Keratinocyte (primary cell): ENCODE measurements at regions not wholly inside any gene's neighbourhood (a gene's known extent, or its start where the extent isn't known, plus 50 kb on each side); places are given as distances from the start of the nearest gene placed in this dataset.

Experiments used
- DNase-seq: peaks from one replicate; pipeline ENCODE4 v3.0.0-alpha.2; 2011; ENCODE audit warnings: low read depth, missing footprints, low spot score
- FAIRE-seq: peaks from 2 replicates; lab custom pipeline; 2011; peaks lifted over from hg19 to GRCh38; lab: Jason Lieb, UNC
- H2AFZ ChIP-seq: 2 replicates; pipeline ENCODE4 v1.6.0; 2012; ENCODE audit warnings: low read length, control low read depth, inconsistent platforms; ENCODE audit not compliant: control insufficient read depth
- H3K27ac ChIP-seq: 2 replicates; pipeline ENCODE4 v1.5.1; 2011; ENCODE audit warnings: low read length; ENCODE audit not compliant: control insufficient read depth, insufficient read depth
- H3K27me3 ChIP-seq: 3 replicates; pipeline ENCODE4 v1.6.0; 2011; ENCODE audit warnings: low read length; ENCODE audit not compliant: control insufficient read depth, insufficient read depth; ENCODE audit errors: extremely low read depth
- H3K36me3 ChIP-seq, 2 experiments: 2 replicates in 1 of 2; 3 replicates in 1 of 2; pipeline ENCODE4 v1.5.1; 2011; ENCODE audit warnings: low read length in 2 of 2, mild to moderate bottlenecking in 1 of 2; ENCODE audit not compliant: control insufficient read depth in 2 of 2, insufficient read depth in 2 of 2; ENCODE audit errors: extremely low read depth in 1 of 2
- H3K4me1 ChIP-seq: 3 replicates; pipeline ENCODE4 v1.5.1; 2011; ENCODE audit warnings: low read length; ENCODE audit not compliant: control insufficient read depth, insufficient read depth; ENCODE audit errors: extremely low read depth
- H3K4me2 ChIP-seq: 3 replicates; pipeline ENCODE4 v1.6.0; 2011; ENCODE audit warnings: low read depth, low read length; ENCODE audit not compliant: control insufficient read depth, insufficient read depth; ENCODE audit errors: extremely low read depth
- H3K4me3 ChIP-seq, 3 experiments: fragments of 200-600 bp in 1 of 3; sonication (generic) in 1 of 3; 2 replicates in 2 of 3; 3 replicates in 1 of 3; pipeline ENCODE4 v1.5.1; 2011 to 2016; ENCODE audit warnings: low read length in 3 of 3, mild to moderate bottlenecking in 3 of 3, control low read depth in 2 of 3, inconsistent platforms in 1 of 3, low read depth in 1 of 3, mixed read lengths in 1 of 3, mixed run types in 1 of 3, moderate library complexity in 1 of 3; ENCODE audit not compliant: control insufficient read depth in 2 of 3, insufficient read depth in 2 of 3; ENCODE audit errors: extremely low read depth in 1 of 3
- H3K79me2 ChIP-seq: 2 replicates; pipeline ENCODE4 v1.6.0; 2012; ENCODE audit warnings: low read length; ENCODE audit not compliant: control insufficient read depth, insufficient read depth
- H3K9ac ChIP-seq: 3 replicates; pipeline ENCODE4 v1.6.0; 2011; ENCODE audit warnings: low read length; ENCODE audit not compliant: control insufficient read depth, insufficient read depth; ENCODE audit errors: extremely low read depth
- H3K9me1 ChIP-seq: 3 replicates; pipeline ENCODE4 v1.6.0; 2011; ENCODE audit warnings: low read length; ENCODE audit not compliant: control insufficient read depth, insufficient read depth; ENCODE audit errors: extremely low read depth
- H3K9me3 ChIP-seq: 2 replicates; pipeline ENCODE4 v1.5.1; 2012; ENCODE audit warnings: low read depth, low read length; ENCODE audit not compliant: control insufficient read depth
- H4K20me1 ChIP-seq: 3 replicates; pipeline ENCODE4 v1.6.0; 2011; ENCODE audit warnings: low read length; ENCODE audit not compliant: control insufficient read depth, insufficient read depth; ENCODE audit errors: extremely low read depth
- EZH2 ChIP-seq: IDR thresholded peaks from one replicate; pipeline ENCODE4 v1.6.1; 2012; ENCODE audit warnings: inconsistent platforms, mild to moderate bottlenecking, low read length, moderate library complexity
- dilution Hi-C: fragments of 300-500 bp; cut with MboI; formaldehyde crosslinking; loops from one replicate; pipeline ENCODE4 v1.7.0; 2020; ENCODE audit warnings: low sequenced_read_pairs; ENCODE audit not compliant: extremely low pct_ligation_motif_present
- TF ChIP-seq, protein P1 (sequence below), 3 experiments: IDR thresholded peaks in 1 of 3; conservative IDR thresholded peaks in 1 of 3; optimal IDR thresholded peaks in 1 of 3; 2 replicates in 2 of 3; 3 replicates in 1 of 3; pipeline versions ENCODE3 to v1.5.1; 2011; ENCODE audit warnings: low read length in 3 of 3, mild to moderate bottlenecking in 3 of 3, moderate library complexity in 2 of 3, control low read depth in 1 of 3, inconsistent platforms in 1 of 3; ENCODE audit not compliant: insufficient read depth in 2 of 3; ENCODE audit errors: extremely low read depth in 1 of 3

DNA sequence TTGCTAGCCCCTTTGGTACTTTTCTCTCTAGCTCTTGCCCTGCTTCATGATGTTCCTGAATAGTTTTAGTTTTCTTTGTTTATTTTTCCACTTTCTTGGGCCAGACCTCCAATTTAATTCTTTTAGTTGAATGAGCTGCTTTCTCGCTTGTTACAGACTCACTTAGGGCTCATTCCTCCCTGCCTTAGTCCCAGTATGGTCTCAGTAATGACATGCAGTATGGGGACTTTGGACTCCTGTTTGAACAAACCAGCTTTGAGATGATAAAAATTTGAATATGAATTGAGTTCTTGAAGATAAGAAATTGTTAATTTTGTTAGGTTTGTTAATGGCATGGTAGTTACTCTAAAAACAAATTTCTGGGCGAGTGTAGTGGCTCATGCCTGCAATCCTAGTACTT lies 284.8 kb upstream of the DMRT1 start:
- Histone ChIP-seq H3K27ac (peak overlapping the region; percentile 67), H3K36me3 (peaks cover 0 to 9% of the 10 kb centered on the region in 2 experiments), H3K79me2 (peaks cover 15% of the 10 kb centered on the region), H3K4me1 (peaks cover 43% of the 10 kb centered on the region), H3K9ac (peak overlapping the region; percentile 43), H3K4me2 (peak overlapping the region; percentile 49), H2AFZ (peak overlapping the region; percentile 43), H3K9me1 (no peaks in the 10 kb centered on the region), H3K9me3 (peaks cover 2% of the 10 kb centered on the region), H4K20me1 (no peaks in the 10 kb centered on the region), H3K4me3 (no peak overlapping the region), H3K27me3 (no peaks in the 10 kb centered on the region)
- dilution Hi-C loops, result no loop called here
- TF ChIP-seq, protein P1, sequence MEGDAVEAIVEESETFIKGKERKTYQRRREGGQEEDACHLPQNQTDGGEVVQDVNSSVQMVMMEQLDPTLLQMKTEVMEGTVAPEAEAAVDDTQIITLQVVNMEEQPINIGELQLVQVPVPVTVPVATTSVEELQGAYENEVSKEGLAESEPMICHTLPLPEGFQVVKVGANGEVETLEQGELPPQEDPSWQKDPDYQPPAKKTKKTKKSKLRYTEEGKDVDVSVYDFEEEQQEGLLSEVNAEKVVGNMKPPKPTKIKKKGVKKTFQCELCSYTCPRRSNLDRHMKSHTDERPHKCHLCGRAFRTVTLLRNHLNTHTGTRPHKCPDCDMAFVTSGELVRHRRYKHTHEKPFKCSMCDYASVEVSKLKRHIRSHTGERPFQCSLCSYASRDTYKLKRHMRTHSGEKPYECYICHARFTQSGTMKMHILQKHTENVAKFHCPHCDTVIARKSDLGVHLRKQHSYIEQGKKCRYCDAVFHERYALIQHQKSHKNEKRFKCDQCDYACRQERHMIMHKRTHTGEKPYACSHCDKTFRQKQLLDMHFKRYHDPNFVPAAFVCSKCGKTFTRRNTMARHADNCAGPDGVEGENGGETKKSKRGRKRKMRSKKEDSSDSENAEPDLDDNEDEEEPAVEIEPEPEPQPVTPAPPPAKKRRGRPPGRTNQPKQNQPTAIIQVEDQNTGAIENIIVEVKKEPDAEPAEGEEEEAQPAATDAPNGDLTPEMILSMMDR (optimal IDR thresholded peaks at IDR 0.05 in 1 of 3, IDR thresholded peaks at IDR 0.05 in 1 of 3, conservative IDR thresholded peaks at IDR 0.05 in 1 of 3; ENCODE audit: extremely low read depth in 1 of 3, insufficient read depth in 2 of 3, low read length in 3 of 3), result no peak
- no peak for TF ChIP-seq EZH2
- FAIRE-seq, result no peak
- DNase-seq, result no peak

DNA sequence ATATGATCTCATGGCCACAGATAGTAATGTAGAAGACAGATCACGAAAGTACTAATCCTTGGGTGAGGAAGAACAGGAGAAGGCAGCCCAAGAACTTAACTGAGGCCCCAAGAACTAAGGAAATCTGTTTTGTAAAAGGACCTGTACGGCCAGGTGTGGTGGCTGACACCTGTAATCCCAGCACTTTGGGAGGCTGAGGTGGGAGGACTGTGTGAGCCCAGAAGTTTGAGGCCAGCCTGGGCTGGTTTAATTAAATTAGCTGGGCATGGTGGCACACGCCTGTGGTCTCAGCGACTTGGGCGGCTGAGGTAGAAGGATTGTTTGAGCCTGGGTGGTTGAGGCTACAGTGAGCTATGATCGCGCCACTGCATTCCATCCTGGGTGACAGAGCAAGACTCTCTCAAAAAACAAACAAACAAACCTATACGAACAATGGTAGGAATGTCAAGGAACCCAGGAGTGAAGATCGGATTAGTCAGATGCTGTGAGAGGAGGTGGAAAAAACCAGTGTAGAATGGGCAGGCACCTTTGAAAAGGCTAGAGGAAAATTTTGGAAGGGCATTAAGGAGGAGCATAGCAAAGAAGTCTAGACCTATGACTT lies 283.8 kb upstream of the DMRT1 start:
- Histone ChIP-seq H3K79me2 (peaks cover 16% of the 10 kb centered on the region), H3K27me3 (no peaks in the 10 kb centered on the region), H3K27ac (peak overlapping the region; percentile 27), H3K4me3 (no peak overlapping the region), H2AFZ (no peak overlapping the region), H3K36me3 (peaks cover 0 to 4% of the 10 kb centered on the region in 2 experiments), H3K9ac (no peak overlapping the region), H3K4me2 (no peak overlapping the region), H3K4me1 (peaks cover 38% of the 10 kb centered on the region), H3K9me1 (no peaks in the 10 kb centered on the region), H3K9me3 (peaks cover 2% of the 10 kb centered on the region), H4K20me1 (no peaks in the 10 kb centered on the region)
- peak; percentile 79 for FAIRE-seq
- DNase-seq, result peak; percentile 38
- no peak for TF ChIP-seq EZH2
- TF ChIP-seq, protein P1 (optimal IDR thresholded peaks at IDR 0.05 in 1 of 3, IDR thresholded peaks at IDR 0.05 in 1 of 3, conservative IDR thresholded peaks at IDR 0.05 in 1 of 3; ENCODE audit: extremely low read depth in 1 of 3, insufficient read depth in 2 of 3, low read length in 3 of 3), result no peak
- dilution Hi-C loops, result no loop called here
